ENCODE measurements at regions not wholly inside any gene's neighbourhood (a gene's known extent, or its start where the extent isn't known, plus 50 kb on each side); places are given as distances from the start of the nearest gene placed in this dataset.

- ChIA-PET CTCF (no interaction called here), POLR2A (no interaction called here)
- intact Hi-C loops (cut with micrococcal nuclease; ENCODE audit: unreplicated experiment), result no loop called here
Measured at GRCh38 chr15:75149867-75150709, 51.6 kb upstream of the C15orf39 start.

GRCh38 chr15:75151214-75152128 is 50.2 kb upstream of the C15orf39 start:
- CTCF ChIA-PET, result no interaction called here
- POLR2A ChIA-PET, result no interaction called here
- Mint-ChIP-seq H3K9me3 (ENCODE audit: unreplicated experiment) (no peaks in the 10 kb centered on the region), H3K4me1 (ENCODE audit: low read depth, unreplicated experiment) (no peaks in the 10 kb centered on the region), H3K36me3 (ENCODE audit: insufficient read depth, unreplicated experiment) (peaks cover 6% of the 10 kb centered on the region), H3K27ac (ENCODE audit: unreplicated experiment) (no peak overlapping the region), H3K27me3 (ENCODE audit: insufficient read depth, unreplicated experiment) (no peaks in the 10 kb centered on the region), H3K4me3 (ENCODE audit: unreplicated experiment) (no peak overlapping the region)
- H3K9me3 ChIP-seq, result peaks cover 6% of the 10 kb centered on the region; the same call in 1 of the 2 replicates
- no peaks in the 10 kb centered on the region for H3K36me3 ChIP-seq (ENCODE audit: control insufficient read depth, insufficient read depth, low read length)
- no TSS peak for BruUV-seq (replicated peaks)
- no peaks in the 10 kb centered on the region for H3K27me3 ChIP-seq (replicated peaks; ENCODE audit: control insufficient read depth, insufficient read depth, low read length)
- DNase-seq, result no peak
- TF ChIP-seq CTCF (IDR thresholded peaks at IDR 0.05; ENCODE audit: insufficient read depth in 1 of 2, low read depth in 1 of 2, low read length in 1 of 2, severe bottlenecking in 1 of 2, unreplicated experiment in 1 of 2), result no peak
- intact Hi-C loops (cut with micrococcal nuclease; ENCODE audit: unreplicated experiment), result no loop called here
- H3K4me1 ChIP-seq, result peaks cover 7% of the 10 kb centered on the region
- no peak overlapping the region for H3K4me3 ChIP-seq (ENCODE audit: low read depth, low read length)

More at GRCh38 chr15:75149867-75150709, 51.6 kb upstream of the C15orf39 start:
- Histone ChIP-seq H3K4me1 (peaks cover 5% of the 10 kb centered on the region), H3K36me3 (ENCODE audit: control insufficient read depth, insufficient read depth, low read length) (no peaks in the 10 kb centered on the region), H3K9me3 (peaks cover 10% of the 10 kb centered on the region), H3K27me3 (replicated peaks; ENCODE audit: control insufficient read depth, insufficient read depth, low read length) (no peaks in the 10 kb centered on the region), H3K4me3 (ENCODE audit: low read depth, low read length) (no peak overlapping the region)
- peaks cover 2% of the 10 kb centered on the region for H3K36me3 Mint-ChIP-seq (ENCODE audit: insufficient read depth, unreplicated experiment)
- H3K27ac Mint-ChIP-seq (ENCODE audit: unreplicated experiment), result no peak overlapping the region
- H3K9me3 Mint-ChIP-seq (ENCODE audit: unreplicated experiment), result no peaks in the 10 kb centered on the region
- no peaks in the 10 kb centered on the region for H3K27me3 Mint-ChIP-seq (ENCODE audit: insufficient read depth, unreplicated experiment)
- no peak overlapping the region for H3K4me3 Mint-ChIP-seq (ENCODE audit: unreplicated experiment)
- DNase-seq, result no peak
- TF ChIP-seq CTCF (IDR thresholded peaks at IDR 0.05; ENCODE audit: insufficient read depth in 1 of 2, low read depth in 1 of 2, low read length in 1 of 2, severe bottlenecking in 1 of 2, unreplicated experiment in 1 of 2), result no peak
- H3K4me1 Mint-ChIP-seq (ENCODE audit: low read depth, unreplicated experiment), result no peaks in the 10 kb centered on the region
- BruUV-seq (replicated peaks), result no TSS peak

Data from Caco-2 (cell line).